ENCODE measurements at regions not wholly inside any gene's neighbourhood (a gene's known extent, or its start where the extent isn't known, plus 50 kb on each side); places are given as distances from the start of the nearest gene placed in this dataset.

DNA sequence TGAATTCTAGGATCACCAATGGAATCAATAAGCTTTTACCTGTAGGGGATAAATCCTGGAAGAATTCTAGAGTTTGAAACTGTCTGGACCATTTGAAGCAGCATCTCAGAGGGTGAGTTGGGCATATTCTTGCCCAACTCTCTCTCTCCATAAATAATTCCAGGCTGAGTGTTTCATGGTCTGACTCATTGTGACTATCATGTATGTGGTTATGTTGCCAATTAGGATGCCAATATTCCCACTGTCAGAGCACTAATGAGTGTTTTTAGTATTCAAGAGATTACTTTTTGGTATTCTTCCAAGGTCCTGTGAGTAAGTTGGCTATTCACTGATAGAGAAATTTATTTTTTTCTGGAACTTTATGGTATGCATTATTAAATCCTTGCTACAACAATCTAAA lies 456.9 kb downstream of the TOX3 start:
- POLR2A ChIA-PET, result no interaction called here
- Histone ChIP-seq H3K27me3 (replicated peaks in 2 of 5; ENCODE audit: control insufficient read depth in 4 of 5, insufficient read depth in 5 of 5, low read length in 4 of 5) (no peaks in the 10 kb centered on the region), H3K27ac (ENCODE audit: insufficient read depth in 1 of 2, low read depth in 1 of 2, low read length in 2 of 2, poor library complexity in 1 of 2, severe bottlenecking in 2 of 2) (no peak overlapping the region), H3K4me3 (ENCODE audit: control insufficient read depth in 1 of 7, extremely low read depth in 1 of 7, insufficient read depth in 4 of 7, low read depth in 2 of 7, low read length in 6 of 7) (no peak overlapping the region), H3K36me3 (ENCODE audit: control insufficient read depth in 4 of 4, insufficient read depth in 4 of 4, low read length in 3 of 4) (no peaks in the 10 kb centered on the region), H3K9me3 (ENCODE audit: control extremely low read depth in 1 of 5, control insufficient read depth in 4 of 5, insufficient read depth in 2 of 5, low read depth in 1 of 5, low read length in 4 of 5) (no peaks in the 10 kb centered on the region), H3K4me1 (ENCODE audit: control extremely low read depth in 1 of 4, control insufficient read depth in 4 of 4, insufficient read depth in 4 of 4, low read length in 3 of 4) (no peaks in the 10 kb centered on the region)
- CTCF ChIA-PET, result interaction anchor here (1.1 kb wide), 1 partner anchor 11 kb away, joined by 3 read pairs; no protein-coding TSS in a partner anchor
- DNase-seq, result no peak

DNA sequence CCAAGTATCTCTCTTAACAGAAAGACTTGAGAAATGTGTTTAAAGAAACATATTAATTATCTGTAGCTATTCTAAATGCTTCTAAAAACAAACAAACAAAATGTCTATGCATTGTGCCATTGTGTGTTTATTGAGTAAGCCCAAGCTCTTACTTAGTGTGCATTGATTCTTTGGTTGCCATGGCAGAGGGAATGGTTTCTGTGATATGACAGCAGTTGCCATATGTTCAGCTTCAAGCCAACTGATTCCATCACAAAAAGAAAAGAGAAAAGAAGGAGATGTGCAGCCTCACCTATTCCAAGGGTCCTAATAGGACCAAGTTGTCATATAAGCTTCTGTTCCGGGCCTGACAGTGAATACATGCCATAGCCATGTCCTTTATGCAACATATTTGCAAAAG lies 457.5 kb downstream of the TOX3 start:
- no peaks in the 10 kb centered on the region for H3K27me3 ChIP-seq (replicated peaks in 2 of 5; ENCODE audit: control insufficient read depth in 4 of 5, insufficient read depth in 5 of 5, low read length in 4 of 5)
- no peaks in the 10 kb centered on the region for H3K4me1 ChIP-seq (ENCODE audit: control extremely low read depth in 1 of 4, control insufficient read depth in 4 of 4, insufficient read depth in 4 of 4, low read length in 3 of 4)
- no peak for DNase-seq
- H3K4me3 ChIP-seq (ENCODE audit: control insufficient read depth in 1 of 7, extremely low read depth in 1 of 7, insufficient read depth in 4 of 7, low read depth in 2 of 7, low read length in 6 of 7), result no peak overlapping the region
- no peaks in the 10 kb centered on the region for H3K9me3 ChIP-seq (ENCODE audit: control extremely low read depth in 1 of 5, control insufficient read depth in 4 of 5, insufficient read depth in 2 of 5, low read depth in 1 of 5, low read length in 4 of 5)
- no peaks in the 10 kb centered on the region for H3K36me3 ChIP-seq (ENCODE audit: control insufficient read depth in 4 of 4, insufficient read depth in 4 of 4, low read length in 3 of 4)
- H3K27ac ChIP-seq (ENCODE audit: insufficient read depth in 1 of 2, low read depth in 1 of 2, low read length in 2 of 2, poor library complexity in 1 of 2, severe bottlenecking in 2 of 2), result no peak overlapping the region
- CTCF ChIA-PET, result interaction anchor here (1.1 kb wide), 1 partner anchor 12 kb away, joined by 3 read pairs; no protein-coding TSS in a partner anchor
- POLR2A ChIA-PET, result no interaction called here
- no CpG with 5 or more reads among the region's 1 CpG for WGBS (ENCODE audit: insufficient coverage)

DNA sequence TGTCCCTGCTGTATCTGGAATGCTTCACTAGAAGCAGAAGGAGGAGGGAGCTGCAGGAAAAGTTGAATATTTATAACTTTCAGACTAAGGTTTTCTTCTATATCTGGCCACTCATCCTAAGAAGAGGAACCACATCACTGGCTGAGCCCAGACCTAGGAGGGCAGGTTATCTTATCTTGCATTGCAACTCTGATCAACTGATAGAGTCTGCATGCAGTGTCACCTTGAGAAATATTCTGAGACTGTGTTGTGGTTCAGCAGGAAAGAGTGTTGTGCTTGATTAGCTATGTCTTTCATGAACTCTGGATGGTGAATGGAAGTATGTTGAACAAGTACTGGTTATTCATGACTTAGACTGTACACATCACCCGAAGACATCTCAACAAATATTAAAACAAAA lies 460.0 kb downstream of the TOX3 start:
- ChIA-PET CTCF (no interaction called here), POLR2A (no interaction called here)

DNA sequence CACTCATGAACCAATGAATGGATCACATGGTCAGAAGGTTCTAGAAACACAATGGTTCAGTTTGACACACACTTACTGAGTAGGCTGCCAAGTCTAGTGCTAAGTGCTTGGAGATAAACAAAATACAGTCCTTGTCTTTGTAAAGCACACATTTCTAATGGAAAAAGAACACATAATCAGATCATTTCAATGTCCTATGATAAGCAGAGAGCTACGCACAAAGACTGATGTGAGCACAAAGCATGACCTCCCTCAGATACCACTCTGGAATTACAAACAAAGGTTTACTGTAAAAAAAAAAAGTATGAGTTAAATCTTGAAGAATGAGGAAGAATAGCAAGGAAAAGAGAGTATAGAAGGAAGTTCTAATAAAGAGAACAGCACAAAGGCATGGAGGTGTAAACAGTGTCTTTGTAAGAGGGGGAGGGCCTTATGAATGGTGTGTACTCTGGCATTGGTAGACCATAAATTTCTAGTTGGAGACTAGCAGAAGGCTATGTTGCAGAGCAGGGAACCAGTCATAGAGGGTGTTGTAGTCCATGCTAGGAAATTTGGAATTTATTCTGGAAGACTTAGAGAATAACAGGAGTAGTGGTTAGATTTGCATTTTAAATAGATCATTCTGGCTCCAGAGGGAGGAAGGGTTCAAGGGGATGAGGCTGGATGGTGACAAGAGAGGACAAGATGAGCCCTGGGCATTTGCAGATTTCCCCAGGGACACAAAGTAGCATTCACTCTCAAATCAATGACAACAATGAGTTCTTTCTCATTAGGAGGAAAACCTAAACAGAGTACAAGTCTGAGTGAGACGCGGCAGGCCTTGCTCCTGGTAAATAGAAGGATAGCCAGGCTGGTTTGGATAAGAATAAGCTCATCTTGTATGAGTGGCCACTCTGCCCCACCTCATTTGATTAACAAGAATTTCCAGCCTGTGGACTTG lies 468.0 kb downstream of the TOX3 start:
- 100% methylated on average over 2 of the region's 3 CpGs for whole genome bisulfite sequencing (ENCODE audit: insufficient coverage)
- H3K27me3 ChIP-seq (replicated peaks in 2 of 5; ENCODE audit: control insufficient read depth in 4 of 5, insufficient read depth in 5 of 5, low read length in 4 of 5), result no peaks in the 10 kb centered on the region
- no peak overlapping the region for H3K4me3 ChIP-seq (ENCODE audit: control insufficient read depth in 1 of 7, extremely low read depth in 1 of 7, insufficient read depth in 4 of 7, low read depth in 2 of 7, low read length in 6 of 7)
- H3K36me3 ChIP-seq (ENCODE audit: control insufficient read depth in 4 of 4, insufficient read depth in 4 of 4, low read length in 3 of 4), result no peaks in the 10 kb centered on the region
- H3K4me1 ChIP-seq (ENCODE audit: control extremely low read depth in 1 of 4, control insufficient read depth in 4 of 4, insufficient read depth in 4 of 4, low read length in 3 of 4), result no peaks in the 10 kb centered on the region
- ChIA-PET POLR2A (no interaction called here), CTCF (no interaction called here)
- H3K9me3 ChIP-seq (ENCODE audit: control extremely low read depth in 1 of 5, control insufficient read depth in 4 of 5, insufficient read depth in 2 of 5, low read depth in 1 of 5, low read length in 4 of 5), result no peaks in the 10 kb centered on the region
- no peak overlapping the region for H3K27ac ChIP-seq (ENCODE audit: insufficient read depth in 1 of 2, low read depth in 1 of 2, low read length in 2 of 2, poor library complexity in 1 of 2, severe bottlenecking in 2 of 2)
- DNase-seq, result no peak

More for the DNA sequence above, 460.0 kb downstream of the TOX3 start:
- no peak overlapping the region for H3K27ac ChIP-seq (ENCODE audit: insufficient read depth in 1 of 2, low read depth in 1 of 2, low read length in 2 of 2, poor library complexity in 1 of 2, severe bottlenecking in 2 of 2)
- H3K4me1 ChIP-seq (ENCODE audit: control extremely low read depth in 1 of 4, control insufficient read depth in 4 of 4, insufficient read depth in 4 of 4, low read length in 3 of 4), result no peaks in the 10 kb centered on the region
- H3K36me3 ChIP-seq (ENCODE audit: control insufficient read depth in 4 of 4, insufficient read depth in 4 of 4, low read length in 3 of 4), result no peaks in the 10 kb centered on the region
- no peak overlapping the region for H3K4me3 ChIP-seq (ENCODE audit: control insufficient read depth in 1 of 7, extremely low read depth in 1 of 7, insufficient read depth in 4 of 7, low read depth in 2 of 7, low read length in 6 of 7)
- no peak for DNase-seq
- no peaks in the 10 kb centered on the region for H3K9me3 ChIP-seq (ENCODE audit: control extremely low read depth in 1 of 5, control insufficient read depth in 4 of 5, insufficient read depth in 2 of 5, low read depth in 1 of 5, low read length in 4 of 5)
- no peaks in the 10 kb centered on the region for H3K27me3 ChIP-seq (replicated peaks in 2 of 5; ENCODE audit: control insufficient read depth in 4 of 5, insufficient read depth in 5 of 5, low read length in 4 of 5)
- WGBS (ENCODE audit: insufficient coverage), result no CpG with 5 or more reads among the region's 1 CpG

DNA sequence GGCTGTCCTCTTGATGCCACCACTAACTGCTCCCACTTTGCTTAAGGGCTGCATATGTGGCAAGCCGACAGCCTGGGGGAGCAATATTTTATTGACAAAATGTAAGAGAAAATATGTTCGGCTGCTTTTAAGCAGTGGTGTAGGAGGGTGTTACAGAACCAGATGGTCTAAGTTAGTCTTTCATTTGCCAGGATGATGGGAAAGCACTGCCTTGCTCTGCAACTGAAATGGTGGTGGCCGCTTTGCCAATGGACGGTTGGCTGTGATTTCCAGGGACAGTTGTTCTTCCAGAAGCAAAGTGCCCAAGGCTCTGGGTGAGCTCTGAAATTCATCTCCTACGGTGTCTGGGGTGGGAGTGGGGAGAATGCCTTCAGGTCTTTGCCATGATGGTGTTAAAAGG lies 469.3 kb downstream of the TOX3 start:
- POLR2A ChIA-PET, result no interaction called here
- CTCF ChIA-PET, result no interaction called here
- no peak for DNase-seq
- Histone ChIP-seq H3K27me3 (replicated peaks in 2 of 5; ENCODE audit: control insufficient read depth in 4 of 5, insufficient read depth in 5 of 5, low read length in 4 of 5) (no peaks in the 10 kb centered on the region), H3K4me3 (ENCODE audit: control insufficient read depth in 1 of 7, extremely low read depth in 1 of 7, insufficient read depth in 4 of 7, low read depth in 2 of 7, low read length in 6 of 7) (no peak overlapping the region), H3K9me3 (ENCODE audit: control extremely low read depth in 1 of 5, control insufficient read depth in 4 of 5, insufficient read depth in 2 of 5, low read depth in 1 of 5, low read length in 4 of 5) (no peaks in the 10 kb centered on the region), H3K36me3 (ENCODE audit: control insufficient read depth in 4 of 4, insufficient read depth in 4 of 4, low read length in 3 of 4) (no peaks in the 10 kb centered on the region), H3K4me1 (ENCODE audit: control extremely low read depth in 1 of 4, control insufficient read depth in 4 of 4, insufficient read depth in 4 of 4, low read length in 3 of 4) (no peaks in the 10 kb centered on the region), H3K27ac (ENCODE audit: insufficient read depth in 1 of 2, low read depth in 1 of 2, low read length in 2 of 2, poor library complexity in 1 of 2, severe bottlenecking in 2 of 2) (no peak overlapping the region)
- WGBS (ENCODE audit: insufficient coverage), result 94% methylated on average over 3 of the region's 5 CpGs

DNA sequence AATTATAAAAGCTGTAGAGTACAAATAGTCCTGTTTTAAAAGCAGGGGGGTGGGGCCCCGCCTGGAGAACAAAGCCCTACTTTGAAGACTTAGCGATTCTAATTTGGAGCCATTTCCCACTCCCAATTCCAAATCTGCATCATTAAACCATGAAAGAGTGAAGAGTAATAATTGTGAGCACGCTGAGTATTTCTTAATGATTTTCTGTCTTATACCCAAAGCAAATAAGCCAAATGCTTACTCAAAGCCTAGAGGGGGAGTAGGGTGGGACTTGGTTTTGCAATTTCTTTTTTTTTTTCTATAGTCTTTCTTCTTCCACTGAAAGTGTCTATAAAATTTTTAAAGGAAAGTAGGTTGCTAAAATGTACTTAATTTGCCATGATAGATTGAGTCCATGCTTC lies 470.1 kb downstream of the TOX3 start:
- H3K27me3 ChIP-seq (replicated peaks in 2 of 5; ENCODE audit: control insufficient read depth in 4 of 5, insufficient read depth in 5 of 5, low read length in 4 of 5), result no peaks in the 10 kb centered on the region
- POLR2A ChIA-PET, result no interaction called here
- DNase-seq, result no peak
- no peaks in the 10 kb centered on the region for H3K9me3 ChIP-seq (ENCODE audit: control extremely low read depth in 1 of 5, control insufficient read depth in 4 of 5, insufficient read depth in 2 of 5, low read depth in 1 of 5, low read length in 4 of 5)
- WGBS (ENCODE audit: insufficient coverage), result no CpG with 5 or more reads among the region's 3 CpGs
- H3K36me3 ChIP-seq (ENCODE audit: control insufficient read depth in 4 of 4, insufficient read depth in 4 of 4, low read length in 3 of 4), result no peaks in the 10 kb centered on the region
- H3K4me3 ChIP-seq (ENCODE audit: control insufficient read depth in 1 of 7, extremely low read depth in 1 of 7, insufficient read depth in 4 of 7, low read depth in 2 of 7, low read length in 6 of 7), result no peak overlapping the region
- H3K27ac ChIP-seq (ENCODE audit: insufficient read depth in 1 of 2, low read depth in 1 of 2, low read length in 2 of 2, poor library complexity in 1 of 2, severe bottlenecking in 2 of 2), result no peak overlapping the region
- no peaks in the 10 kb centered on the region for H3K4me1 ChIP-seq (ENCODE audit: control extremely low read depth in 1 of 4, control insufficient read depth in 4 of 4, insufficient read depth in 4 of 4, low read length in 3 of 4)
- CTCF ChIA-PET, result interaction anchor here (0.7 kb wide), 1 partner anchor 1989 kb away, joined by 3 read pairs; no protein-coding TSS in a partner anchor

DNA sequence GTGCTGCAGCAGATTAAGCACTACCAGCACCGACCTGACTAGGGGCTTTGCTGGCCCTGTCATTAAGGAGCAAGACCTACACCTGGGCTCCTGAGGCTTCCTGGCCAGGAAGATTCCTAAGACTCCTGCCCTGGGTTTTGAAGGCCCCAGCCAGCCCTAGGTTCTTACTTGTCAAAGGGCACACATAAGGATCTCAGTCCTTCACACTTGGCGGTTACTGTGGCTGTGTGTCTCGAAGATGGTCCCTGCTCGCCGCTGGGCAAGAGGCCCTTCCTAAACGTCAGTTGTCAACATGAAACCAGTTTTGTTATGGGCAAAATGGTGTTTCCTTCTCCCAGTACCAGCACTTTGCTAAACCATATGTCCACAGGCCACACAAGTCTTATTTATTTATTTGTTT lies 470.6 kb downstream of the TOX3 start:
- no peaks in the 10 kb centered on the region for H3K9me3 ChIP-seq (ENCODE audit: control extremely low read depth in 1 of 5, control insufficient read depth in 4 of 5, insufficient read depth in 2 of 5, low read depth in 1 of 5, low read length in 4 of 5)
- no peaks in the 10 kb centered on the region for H3K4me1 ChIP-seq (ENCODE audit: control extremely low read depth in 1 of 4, control insufficient read depth in 4 of 4, insufficient read depth in 4 of 4, low read length in 3 of 4)
- no peak for DNase-seq
- H3K27ac ChIP-seq (ENCODE audit: insufficient read depth in 1 of 2, low read depth in 1 of 2, low read length in 2 of 2, poor library complexity in 1 of 2, severe bottlenecking in 2 of 2), result no peak overlapping the region
- H3K4me3 ChIP-seq (ENCODE audit: control insufficient read depth in 1 of 7, extremely low read depth in 1 of 7, insufficient read depth in 4 of 7, low read depth in 2 of 7, low read length in 6 of 7), result no peak overlapping the region
- no peaks in the 10 kb centered on the region for H3K27me3 ChIP-seq (replicated peaks in 2 of 5; ENCODE audit: control insufficient read depth in 4 of 5, insufficient read depth in 5 of 5, low read length in 4 of 5)
- 96% methylated on average over 6 of the region's 6 CpGs for WGBS (ENCODE audit: insufficient coverage)
- ChIA-PET POLR2A (no interaction called here), CTCF (interaction anchor here (0.7 kb wide), 1 partner anchor 1989 kb away, joined by 3 read pairs; no protein-coding TSS in a partner anchor)
- no peaks in the 10 kb centered on the region for H3K36me3 ChIP-seq (ENCODE audit: control insufficient read depth in 4 of 4, insufficient read depth in 4 of 4, low read length in 3 of 4)

Measured in common myeloid progenitor, CD34-positive (primary cell).